H1 (cell line): ENCODE measurements at regions not wholly inside any gene's neighbourhood (a gene's known extent, or its start where the extent isn't known, plus 50 kb on each side); places are given as distances from the start of the nearest gene placed in this dataset.

Experiments
- CTCF ChIA-PET: fragments of 300-600 bp; sonication (Branson Sonifier 250); formaldehyde crosslinking; loops from one replicate; lab custom pipeline; 2021; ENCODE audit not compliant: partially characterized antibody; lab: Charles Lee
- POLR2A ChIA-PET: fragments of 300-600 bp; sonication (Branson Sonifier 250); formaldehyde crosslinking; loops from one replicate; lab custom pipeline; 2021; ENCODE audit warnings: inconsistent platforms; ENCODE audit not compliant: partially characterized antibody; lab: Charles Lee
- DNase-seq, 2 experiments: peaks; one replicate each; pipeline versions ENCODE4 v3.0.0 to v3.0.0-alpha.2; 2010 to 2022; ENCODE audit warnings: low spot score in 2 of 2, low read depth in 1 of 2, mixed read lengths in 1 of 2
- FAIRE-seq: peaks from 2 replicates; lab custom pipeline; 2011; peaks lifted over from hg19 to GRCh38; lab: Jason Lieb, UNC
- H2AFZ ChIP-seq: 2 replicates; pipeline ENCODE4 v1.8.1; 2012; ENCODE audit warnings: low read length, inconsistent platforms
- H2AK5ac ChIP-seq: 2 replicates; pipeline ENCODE4 v1.6.1; 2013; ENCODE audit warnings: low read depth, low read length
- H2BK120ac ChIP-seq: replicated peaks from 2 replicates; pipeline ENCODE3; 2013; ENCODE audit warnings: low read depth, low read length, inconsistent platforms
- H2BK12ac ChIP-seq: 2 replicates; pipeline ENCODE4 v1.6.1; 2013; ENCODE audit warnings: low read depth, low read length
- H2BK15ac ChIP-seq: 2 replicates; pipeline ENCODE4 v1.6.1; 2013; ENCODE audit warnings: low read length
- H2BK20ac ChIP-seq: 2 replicates; pipeline ENCODE4 v1.6.1; 2013; ENCODE audit warnings: low read length
- H2BK5ac ChIP-seq: 2 replicates; pipeline ENCODE4 v1.6.1; 2013; ENCODE audit warnings: low read depth, low read length
- H3K14ac ChIP-seq: 2 replicates; pipeline ENCODE4 v1.6.1; 2013; ENCODE audit warnings: inconsistent platforms; ENCODE audit not compliant: insufficient read length
- H3K18ac ChIP-seq: 2 replicates; pipeline ENCODE4 v1.6.1; 2013; ENCODE audit warnings: low read length; ENCODE audit errors: extremely low read depth
- H3K23ac ChIP-seq: 2 replicates; pipeline ENCODE4 v1.6.1; 2013; ENCODE audit warnings: inconsistent platforms; ENCODE audit not compliant: insufficient read length
- H3K23me2 ChIP-seq: 2 replicates; pipeline ENCODE4 v1.6.1; 2013; ENCODE audit warnings: low read depth, low read length
- H3K27ac ChIP-seq: 2 replicates; pipeline ENCODE4 v1.6.1; 2011; ENCODE audit warnings: low read depth, low read length, inconsistent platforms
- H3K27me3 ChIP-seq, 4 experiments: replicated peaks in 1 of 4; 1 replicate in 1 of 4; 2 replicates in 3 of 4; pipeline versions ENCODE4 v1.6.1 to v1.8.1; 2011 to 2013; ENCODE audit warnings: low read length in 3 of 4, mild to moderate bottlenecking in 3 of 4, inconsistent platforms in 2 of 4, mixed read lengths in 2 of 4, moderate library complexity in 1 of 4; ENCODE audit not compliant: control insufficient read depth in 3 of 4, insufficient read depth in 3 of 4; ENCODE audit errors: extremely low read depth in 1 of 4
- H3K36me3 ChIP-seq, 4 experiments: 2 replicates each; pipeline versions ENCODE4 v1.6.1 to v1.8.1; 2011 to 2013; ENCODE audit warnings: mild to moderate bottlenecking in 4 of 4, low read length in 3 of 4, moderate library complexity in 2 of 4, control low read depth in 1 of 4, inconsistent platforms in 1 of 4; ENCODE audit not compliant: insufficient read depth in 4 of 4, control insufficient read depth in 2 of 4
- H3K4ac ChIP-seq: replicated peaks from 2 replicates; pipeline ENCODE3; 2013; ENCODE audit warnings: low read length, low read depth, mixed read lengths, inconsistent platforms; ENCODE audit not compliant: insufficient read length
- H3K4me1 ChIP-seq, 4 experiments: replicated peaks in 1 of 4; 1 replicate in 1 of 4; 2 replicates in 3 of 4; pipeline versions ENCODE4 v1.6.1 to v1.8.1; 2011 to 2013; ENCODE audit warnings: low read length in 3 of 4, inconsistent platforms in 2 of 4, mixed read lengths in 1 of 4; ENCODE audit not compliant: insufficient read depth in 4 of 4, control insufficient read depth in 3 of 4
- H3K4me2 ChIP-seq, 2 experiments: 2 replicates each; pipeline versions ENCODE4 v1.6.1 to v1.8.1; 2011 to 2013; ENCODE audit warnings: low read depth in 2 of 2, low read length in 2 of 2, control low read depth in 1 of 2, inconsistent platforms in 1 of 2, mild to moderate bottlenecking in 1 of 2; ENCODE audit not compliant: insufficient read depth in 1 of 2
- H3K4me3 ChIP-seq, 4 experiments: fragments of 200-600, 300-600 bp in 1 of 4; sonication (generic), shearing (Covaris generic), sonication (Bioruptor Twin) in 1 of 4; 2 replicates each; pipeline versions ENCODE4 v1.5.1 to v1.8.1; 2011 to 2016; ENCODE audit warnings: low read length in 4 of 4, low read depth in 3 of 4, control low read depth in 2 of 4, inconsistent platforms in 2 of 4, mild to moderate bottlenecking in 2 of 4, mixed read lengths in 1 of 4, moderate library complexity in 1 of 4; ENCODE audit not compliant: insufficient read depth in 2 of 4; ENCODE audit errors: extremely low read depth in 1 of 4
- H3K56ac ChIP-seq: replicated peaks from 2 replicates; pipeline ENCODE3; 2013; ENCODE audit warnings: low read depth, mild to moderate bottlenecking, mixed read lengths, low read length, inconsistent platforms; ENCODE audit not compliant: insufficient read length
- H3K79me1 ChIP-seq: 2 replicates; pipeline ENCODE4 v1.6.1; 2013; ENCODE audit warnings: low read depth, low read length, control low read depth
- H3K79me2 ChIP-seq, 2 experiments: 2 replicates each; pipeline versions ENCODE4 v1.6.1 to v1.8.1; 2012 to 2013; ENCODE audit warnings: low read length in 2 of 2, mild to moderate bottlenecking in 2 of 2, inconsistent platforms in 1 of 2; ENCODE audit not compliant: insufficient read depth in 2 of 2, control insufficient read depth in 1 of 2
- H3K9ac ChIP-seq, 4 experiments: replicated peaks in 1 of 4; 1 replicate in 1 of 4; 2 replicates in 3 of 4; pipeline versions ENCODE4 v1.6.1 to v1.8.1; 2011 to 2013; ENCODE audit warnings: low read depth in 3 of 4, low read length in 3 of 4, control low read depth in 2 of 4, mild to moderate bottlenecking in 2 of 4, moderate library complexity in 2 of 4, inconsistent platforms in 1 of 4; ENCODE audit errors: extremely low read depth in 1 of 4
- H3K9me3 ChIP-seq, 2 experiments: 2 replicates each; pipeline versions ENCODE4 v1.6.1 to v1.8.1; 2012 to 2013; ENCODE audit warnings: mild to moderate bottlenecking in 2 of 2, moderate library complexity in 2 of 2, control low read depth in 1 of 2, inconsistent platforms in 1 of 2, low read depth in 1 of 2, low read length in 1 of 2, mixed read lengths in 1 of 2; ENCODE audit not compliant: insufficient read depth in 2 of 2
- H4K20me1 ChIP-seq, 2 experiments: replicated peaks in 1 of 2; 2 replicates each; pipeline versions ENCODE3 to v1.8.1; 2011 to 2013; ENCODE audit warnings: inconsistent platforms in 2 of 2, low read length in 2 of 2, mild to moderate bottlenecking in 1 of 2; ENCODE audit not compliant: insufficient read depth in 2 of 2, control insufficient read depth in 1 of 2
- H4K5ac ChIP-seq: 2 replicates; pipeline ENCODE4 v1.6.1; 2013; ENCODE audit warnings: low read length, low read depth, mixed read lengths, inconsistent platforms; ENCODE audit not compliant: insufficient read length
- H4K8ac ChIP-seq: 2 replicates; pipeline ENCODE4 v1.8.0; 2013; ENCODE audit warnings: mild to moderate bottlenecking, moderate library complexity, low read length, inconsistent platforms; ENCODE audit not compliant: insufficient read depth; ENCODE audit errors: extremely low read depth
- H4K91ac ChIP-seq: replicated peaks from 2 replicates; pipeline ENCODE3; 2013; ENCODE audit warnings: low read length, mixed read lengths, inconsistent platforms; ENCODE audit not compliant: insufficient read length
- JUND ChIP-seq: IDR thresholded peaks from 2 replicates; pipeline ENCODE4 v1.6.1; 2011; ENCODE audit warnings: mild to moderate bottlenecking, improper control_type of control experiment, low read length
- KDM4A ChIP-seq: IDR thresholded peaks from one replicate; pipeline ENCODE4 v1.7.1; 2012; ENCODE audit warnings: low read depth, mild to moderate bottlenecking, moderate library complexity, low read length, inconsistent platforms; ENCODE audit not compliant: severe bottlenecking
- RBBP5 ChIP-seq: IDR thresholded peaks from 2 replicates; pipeline ENCODE4 v1.7.1; 2012; ENCODE audit warnings: low read depth, mild to moderate bottlenecking, inconsistent platforms, low read length, moderate library complexity, borderline replicate concordance
- TAF7 ChIP-seq: optimal IDR thresholded peaks from 2 replicates; pipeline ENCODE3; 2011; ENCODE audit warnings: low read depth, mild to moderate bottlenecking, inconsistent platforms, low read length, moderate library complexity, borderline replicate concordance
- TBP ChIP-seq: IDR thresholded peaks from 2 replicates; pipeline ENCODE4 v1.6.1; 2011; ENCODE audit warnings: low read depth, low read length, improper control_type of control experiment
- WGBS, 2 experiments: shearing (Covaris generic) in 1 of 2; methylation state at CpG; one replicate each; pipeline versions ENCODE4 v1.1.6 to v1.1.7; 2013 to 2015; ENCODE audit warnings: low lambda C conversion rate in 2 of 2, mixed read lengths in 2 of 2, inconsistent platforms in 1 of 2, low coverage in 1 of 2, missing lambda C conversion rate in 1 of 2; ENCODE audit not compliant: insufficient replicate concordance in 2 of 2, insufficient coverage in 1 of 2, insufficient read length in 1 of 2; ENCODE audit errors: extremely low coverage in 1 of 2, missing lambda C conversion rate in 1 of 2; 5-methylcytosine and 5-hydroxymethylcytosine counted together
- TF ChIP-seq, protein P1 (sequence below): IDR thresholded peaks from 2 replicates; pipeline ENCODE4 v1.6.1; 2012; ENCODE audit warnings: inconsistent platforms
- TF ChIP-seq, protein P2 (sequence below): IDR thresholded peaks from 2 replicates; pipeline ENCODE4 v1.6.1; 2011; ENCODE audit warnings: low read depth, mild to moderate bottlenecking, low read length; ENCODE audit not compliant: insufficient read depth

DNA sequence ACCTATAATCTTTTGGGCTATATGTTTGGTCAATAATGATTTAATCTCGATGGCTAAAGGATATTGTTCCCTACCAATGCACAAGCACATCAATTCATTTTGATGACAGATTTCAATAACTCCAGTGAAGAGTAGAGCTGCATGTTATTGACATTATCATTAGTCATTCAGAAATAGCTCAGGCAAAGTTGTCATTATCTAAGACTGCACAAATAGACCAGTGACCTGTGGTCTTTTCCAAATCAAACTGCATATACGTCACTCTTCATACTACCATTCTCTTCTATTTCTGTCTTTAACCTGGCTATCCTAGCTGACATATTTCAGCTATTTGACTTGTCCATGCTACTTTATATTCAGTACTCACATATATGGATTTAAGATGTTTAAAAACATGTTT is 1050.8 kb downstream of the C4orf33 start:
- Histone ChIP-seq H3K9ac (no peak overlapping the region), H3K9me3 (no peaks in the 10 kb centered on the region), H2BK5ac (no peak overlapping the region), H3K36me3 (no peaks in the 10 kb centered on the region), H3K79me2 (no peaks in the 10 kb centered on the region), H3K4me2 (no peak overlapping the region), H3K23me2 (no peaks in the 10 kb centered on the region), H2BK12ac (no peak overlapping the region), H3K14ac (no peak overlapping the region), H3K79me1 (no peaks in the 10 kb centered on the region), H2BK20ac (no peak overlapping the region), H3K4ac (no peak overlapping the region), H3K56ac (no peak overlapping the region), H3K4me3 (no peak overlapping the region), H3K23ac (no peak overlapping the region), H4K91ac (no peak overlapping the region), H2BK15ac (no peak overlapping the region), H3K18ac (no peak overlapping the region), H2AK5ac (no peak overlapping the region), H4K20me1 (no peaks in the 10 kb centered on the region), H3K27me3 (no peaks in the 10 kb centered on the region), H2AFZ (no peak overlapping the region), H2BK120ac (no peak overlapping the region), H3K27ac (no peak overlapping the region), H4K5ac (no peak overlapping the region), H3K4me1 (peaks cover 0 to 9% (median 2%) of the 10 kb centered on the region in 4 experiments; a peak in 2 of 7 replicates), H4K8ac (no peak overlapping the region)
- CTCF ChIA-PET, result interaction anchor here (0.9 kb wide), 1 partner anchor 8 kb away, joined by 5 read pairs; no protein-coding TSS in a partner anchor
- TF ChIP-seq KDM4A (no peak), TBP (no peak), JUND (no peak), TAF7 (no peak), RBBP5 (no peak)
- TF ChIP-seq, protein P1, sequence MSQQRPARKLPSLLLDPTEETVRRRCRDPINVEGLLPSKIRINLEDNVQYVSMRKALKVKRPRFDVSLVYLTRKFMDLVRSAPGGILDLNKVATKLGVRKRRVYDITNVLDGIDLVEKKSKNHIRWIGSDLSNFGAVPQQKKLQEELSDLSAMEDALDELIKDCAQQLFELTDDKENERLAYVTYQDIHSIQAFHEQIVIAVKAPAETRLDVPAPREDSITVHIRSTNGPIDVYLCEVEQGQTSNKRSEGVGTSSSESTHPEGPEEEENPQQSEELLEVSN, result no peak
- TF ChIP-seq, protein P2, sequence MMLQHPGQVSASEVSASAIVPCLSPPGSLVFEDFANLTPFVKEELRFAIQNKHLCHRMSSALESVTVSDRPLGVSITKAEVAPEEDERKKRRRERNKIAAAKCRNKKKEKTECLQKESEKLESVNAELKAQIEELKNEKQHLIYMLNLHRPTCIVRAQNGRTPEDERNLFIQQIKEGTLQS, result no peak
- WGBS, 2 experiments, result 90% methylated on average over 2 of the region's 2 CpGs; no CpG with 5 or more reads in 1 of the 2 experiments
- DNase-seq (no peak), FAIRE-seq (no peak)
- POLR2A ChIA-PET, result no interaction called here
